GM12891 (cell line): ENCODE measurements at regions not wholly inside any gene's neighbourhood (a gene's known extent, or its start where the extent isn't known, plus 50 kb on each side); places are given as distances from the start of the nearest gene placed in this dataset.

ENCODE experiments used
- DNase-seq: peaks from one replicate; pipeline ENCODE4 v3.0.0; 2011; ENCODE audit warnings: low spot score; ENCODE audit not compliant: insufficient read length
- FAIRE-seq: peaks from 2 replicates; lab custom pipeline; 2011; peaks lifted over from hg19 to GRCh38; lab: Jason Lieb, UNC
- PAX5 ChIP-seq: IDR thresholded peaks from 2 replicates; pipeline ENCODE4 v1.6.1; 2011; ENCODE audit warnings: low read length, moderate library complexity, mild to moderate bottlenecking; ENCODE audit not compliant: insufficient read depth, severe bottlenecking
- POLR2A ChIP-seq: IDR thresholded peaks from 2 replicates; pipeline ENCODE4 v1.6.1; 2011; ENCODE audit warnings: low read depth, low read length, control low read depth
- POLR2AphosphoS5 ChIP-seq: IDR thresholded peaks from 2 replicates; pipeline ENCODE4 v1.6.1; 2011; ENCODE audit warnings: low read depth, low read length, control low read depth
- POU2F2 ChIP-seq: IDR thresholded peaks from 2 replicates; pipeline ENCODE4 v1.6.1; 2011; ENCODE audit warnings: low read depth, mild to moderate bottlenecking, control low read depth, low read length, moderate library complexity
- TAF1 ChIP-seq: IDR thresholded peaks from 2 replicates; pipeline ENCODE4 v1.6.1; 2011; ENCODE audit warnings: low read depth, low read length, control low read depth

DNA sequence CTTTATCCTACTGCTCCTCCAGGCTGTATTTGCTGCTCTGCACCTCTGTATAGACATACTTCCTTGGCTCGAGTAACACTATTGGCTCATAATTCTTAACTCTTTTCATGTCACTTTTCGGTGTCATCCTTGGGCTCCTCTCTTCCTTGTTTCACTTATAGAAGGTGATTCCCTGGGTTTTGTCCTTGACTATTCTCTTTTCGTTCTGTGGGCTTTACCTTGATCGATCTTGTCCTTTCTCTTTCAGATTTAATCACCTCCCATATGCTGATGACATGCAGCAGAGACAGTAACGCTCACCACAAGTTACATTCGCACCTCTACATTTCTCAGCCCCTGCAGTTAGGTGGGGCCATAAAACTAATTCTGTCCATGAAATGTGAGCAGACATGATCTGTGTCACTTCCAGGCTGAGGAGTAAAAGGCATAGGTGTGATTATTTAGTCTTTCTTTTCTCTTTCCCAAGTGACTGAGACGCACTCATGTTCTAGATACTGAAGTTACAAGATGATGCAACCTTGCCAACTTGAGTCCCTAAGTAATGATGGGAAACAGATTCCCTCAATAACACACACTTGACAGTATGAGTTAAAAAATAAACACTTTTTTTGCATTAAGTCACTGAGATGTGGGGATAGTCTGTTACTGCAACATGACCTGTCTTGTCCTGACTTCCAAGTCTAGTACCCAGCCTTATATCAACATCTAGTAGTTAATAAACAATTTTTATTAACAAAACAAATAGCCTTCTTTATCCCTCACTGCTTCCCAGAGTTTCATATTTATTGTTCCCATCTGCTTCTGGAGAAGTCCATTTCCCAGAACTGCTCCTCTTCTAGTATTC lies 49.9 kb upstream of the HAO2 start:
- FAIRE-seq: peak; percentile 33
- TF ChIP-seq POLR2A: no peak
- TF ChIP-seq POLR2AphosphoS5: no peak
- no peak for TF ChIP-seq POU2F2
- TF ChIP-seq PAX5: no peak
- no peak for TF ChIP-seq TAF1

More for the DNA sequence above, 49.9 kb upstream of the HAO2 start:
- no peak for DNase-seq
